Upper lobe of left lung (tissue), 4 donors: ENCODE measurements at regions not wholly inside any gene's neighbourhood (a gene's known extent, or its start where the extent isn't known, plus 50 kb on each side); places are given as distances from the start of the nearest gene placed in this dataset.

Source experiments
- POLR2AphosphoS5 ChIP-seq, 2 donors: sonication (generic); formaldehyde crosslinking; IDR thresholded peaks; one replicate each; pipeline ENCODE4 v1.5.1; 2017; ENCODE audit warnings: antibody characterized with exemption in 2 of 2
- TF ChIP-seq, protein P1 (sequence below), 6 experiments: fragments of 450-650 bp in 4 of 6; fragments of 200-600 bp in 2 of 6; sonication (generic) in 2 of 6; IDR thresholded peaks; one replicate each; pipeline ENCODE4 v1.5.1; 2016 to 2019; ENCODE audit warnings: antibody characterized with exemption in 6 of 6

DNA sequence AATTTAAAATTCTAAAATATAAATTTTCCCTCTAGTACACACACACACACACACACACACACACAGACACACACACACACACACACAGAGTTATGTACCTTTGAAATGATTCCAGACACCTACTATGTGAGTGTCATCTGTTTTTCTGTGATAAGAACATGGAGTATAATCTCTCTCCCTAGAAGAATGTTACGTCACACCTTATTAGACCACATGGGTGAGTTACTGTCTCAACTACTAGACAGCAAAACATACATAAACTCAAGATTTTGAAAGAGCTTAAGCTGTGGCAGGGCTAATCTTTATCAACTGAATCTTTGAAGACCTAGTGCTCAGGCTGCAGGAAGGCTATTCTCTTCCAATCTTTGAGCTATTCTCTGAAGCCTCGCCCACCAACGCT lies 385.9 kb upstream of the BCHE start:
- TF ChIP-seq, protein P1, sequence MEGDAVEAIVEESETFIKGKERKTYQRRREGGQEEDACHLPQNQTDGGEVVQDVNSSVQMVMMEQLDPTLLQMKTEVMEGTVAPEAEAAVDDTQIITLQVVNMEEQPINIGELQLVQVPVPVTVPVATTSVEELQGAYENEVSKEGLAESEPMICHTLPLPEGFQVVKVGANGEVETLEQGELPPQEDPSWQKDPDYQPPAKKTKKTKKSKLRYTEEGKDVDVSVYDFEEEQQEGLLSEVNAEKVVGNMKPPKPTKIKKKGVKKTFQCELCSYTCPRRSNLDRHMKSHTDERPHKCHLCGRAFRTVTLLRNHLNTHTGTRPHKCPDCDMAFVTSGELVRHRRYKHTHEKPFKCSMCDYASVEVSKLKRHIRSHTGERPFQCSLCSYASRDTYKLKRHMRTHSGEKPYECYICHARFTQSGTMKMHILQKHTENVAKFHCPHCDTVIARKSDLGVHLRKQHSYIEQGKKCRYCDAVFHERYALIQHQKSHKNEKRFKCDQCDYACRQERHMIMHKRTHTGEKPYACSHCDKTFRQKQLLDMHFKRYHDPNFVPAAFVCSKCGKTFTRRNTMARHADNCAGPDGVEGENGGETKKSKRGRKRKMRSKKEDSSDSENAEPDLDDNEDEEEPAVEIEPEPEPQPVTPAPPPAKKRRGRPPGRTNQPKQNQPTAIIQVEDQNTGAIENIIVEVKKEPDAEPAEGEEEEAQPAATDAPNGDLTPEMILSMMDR (IDR thresholded peaks at IDR 0.05), result no peak
- TF ChIP-seq POLR2AphosphoS5 (IDR thresholded peaks at IDR 0.05), result no peak
